Astrocyte of the cerebellum (primary cell): ENCODE measurements at regions not wholly inside any gene's neighbourhood (a gene's known extent, or its start where the extent isn't known, plus 50 kb on each side); places are given as distances from the start of the nearest gene placed in this dataset.
A peak's percentile ranks its signal among the peaks of the same experiment; 100 is the strongest.

Experiments
- DNase-seq: peaks from one replicate; pipeline ENCODE4 v3.0.0-alpha.2; 2011; ENCODE audit warnings: low read depth
- H3K4me3 ChIP-seq: 2 replicates; pipeline ENCODE4 v1.5.1; 2011; ENCODE audit warnings: mild to moderate bottlenecking, low read depth, low read length, moderate library complexity
- CTCF ChIP-seq: IDR thresholded peaks from 2 replicates; pipeline ENCODE4 v1.5.1; 2012; ENCODE audit warnings: low read length, low read depth, moderate library complexity, mild to moderate bottlenecking; ENCODE audit errors: missing control alignments
- in situ Hi-C: cut with HindIII; loops from 2 replicates; pipeline ENCODE4 v1.10.0; 2017; ENCODE audit warnings: low sequenced_read_pairs

- DNase-seq, result no peak
- in situ Hi-C loops, result no loop called here
- TF ChIP-seq CTCF, result no peak
- no peak overlapping the region for H3K4me3 ChIP-seq
Measured at GRCh38 chr5:89883967-89884366, 525.6 kb downstream of the CETN3 start.

GRCh38 chr5:89878140-89879132 is 531.1 kb downstream of the CETN3 start:
- DNase-seq, result peak; percentile 99
- no peak overlapping the region for H3K4me3 ChIP-seq
- no peak for TF ChIP-seq CTCF
- in situ Hi-C loops, result no loop called here

DNA sequence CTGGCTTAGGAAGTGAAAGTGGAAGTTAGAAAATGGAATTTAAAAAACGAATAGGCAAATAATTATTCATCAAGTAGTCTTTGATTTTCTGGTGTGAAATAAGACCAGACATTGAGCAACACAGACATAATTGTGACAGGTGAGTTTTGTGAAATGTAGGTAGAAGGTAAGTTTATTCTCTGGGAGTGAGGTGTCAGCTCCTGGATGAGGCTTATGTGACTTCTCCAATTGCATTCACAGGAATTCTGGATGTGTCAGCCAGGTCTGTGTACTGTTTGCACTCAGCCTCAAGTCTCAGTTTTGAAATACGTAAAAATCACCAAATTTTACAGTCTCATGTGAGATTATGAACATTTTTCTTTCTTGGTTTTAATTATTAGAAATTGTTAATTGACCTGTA is 537.6 kb downstream of the CETN3 start:
- TF ChIP-seq CTCF, result no peak
- in situ Hi-C loops, result no loop called here
- DNase-seq, result no peak
- H3K4me3 ChIP-seq, result no peak overlapping the region

- TF ChIP-seq CTCF, result no peak
- in situ Hi-C loops, result no loop called here
- DNase-seq, result no peak
- H3K4me3 ChIP-seq, result no peak overlapping the region
Measured at GRCh38 chr5:89869346-89869745, 540.2 kb downstream of the CETN3 start.

- no peak overlapping the region for H3K4me3 ChIP-seq
- in situ Hi-C loops, result no loop called here
- no peak for TF ChIP-seq CTCF
- DNase-seq, result no peak
Measured at GRCh38 chr5:89866410-89866809, 543.1 kb downstream of the CETN3 start.

DNA sequence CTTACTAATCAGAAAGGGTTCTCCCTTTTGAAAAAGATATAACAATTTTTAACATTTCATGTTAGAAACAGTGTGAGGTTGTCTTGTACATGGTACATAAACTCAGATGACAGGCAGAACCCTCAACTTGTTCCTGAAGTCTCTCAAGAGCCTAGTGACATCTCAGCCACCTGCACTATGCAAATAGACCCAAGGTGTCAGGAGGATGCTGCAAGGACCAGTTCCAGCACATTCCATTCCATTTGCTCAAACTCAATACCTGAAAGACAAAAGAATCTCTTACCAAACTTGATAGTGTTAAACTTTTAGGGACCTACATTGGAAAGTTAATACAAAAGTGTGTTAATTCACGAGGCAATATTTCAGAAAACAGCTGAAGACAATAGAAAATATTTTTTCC is 544.6 kb downstream of the CETN3 start:
- DNase-seq, result no peak
- in situ Hi-C loops, result no loop called here
- no peak overlapping the region for H3K4me3 ChIP-seq
- no peak for TF ChIP-seq CTCF
